HUDEP-2 (cell line): ENCODE measurements at regions not wholly inside any gene's neighbourhood (a gene's known extent, or its start where the extent isn't known, plus 50 kb on each side); places are given as distances from the start of the nearest gene placed in this dataset.
A peak's percentile ranks its signal among the peaks of the same experiment; 100 is the strongest.
"Not testable (repeated sequence)": the region's sequence is repeated elsewhere in the genome, so short reads cannot be mapped to it uniquely, and the experiment has no call there.

Source experiments
- DNase-seq, 76 experiments: peaks; one replicate each; lab custom pipeline; 2025; ENCODE audit not compliant: unreplicated experiment in 76 of 76; lab: John Stamatoyannopoulos, UW

- DNase-seq, result peak in 2 of 76 experiments; percentile 0 to 14
Observed at GRCh38 chr1:148318123-148318903, 164.8 kb downstream of the PPIAL4G start.

DNA sequence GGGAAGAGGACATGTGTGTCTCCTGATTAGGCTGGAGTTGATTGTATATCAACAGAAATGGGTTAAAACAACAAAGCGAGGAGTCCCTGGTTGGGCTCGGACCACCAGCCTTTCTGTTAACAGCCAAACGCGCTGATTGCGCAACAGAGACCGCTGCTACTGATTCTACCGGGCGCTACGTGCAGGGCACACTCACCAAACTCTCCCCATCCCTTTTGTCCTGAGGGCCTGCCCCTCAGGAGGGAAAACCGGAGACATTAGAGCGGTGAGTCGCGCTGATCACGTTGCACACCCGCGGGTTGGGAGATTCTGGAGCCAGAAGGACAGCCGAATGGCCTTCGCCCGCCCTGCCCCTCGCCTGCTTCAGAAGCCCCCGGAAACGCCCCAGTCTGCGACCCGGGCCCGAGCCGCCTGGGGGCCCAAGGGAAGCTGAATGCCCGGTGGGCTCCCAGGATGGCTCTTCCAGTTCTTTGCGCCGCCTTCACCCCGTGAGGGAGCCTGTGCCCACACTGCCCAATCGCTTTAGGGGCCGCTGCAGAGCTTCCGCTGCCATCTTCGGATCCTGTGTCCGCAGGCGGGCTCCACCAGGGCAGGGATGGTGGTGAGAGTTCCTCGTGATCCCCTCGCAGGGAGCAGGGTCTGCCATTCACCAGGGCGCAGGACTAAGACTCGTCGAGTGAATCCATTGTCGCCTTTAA lies 165.4 kb upstream of the NBPF11 start:
- no peak for DNase-seq

GRCh38 chr1:148315071-148315811 lies 163.2 kb upstream of the NBPF11 start:
- no peak for DNase-seq

- DNase-seq, result no peak
Observed at GRCh38 chr1:148310807-148311206, 158.7 kb upstream of the NBPF11 start.

- DNase-seq, result no peak
Observed at GRCh38 chr1:148309940-148310500, 157.9 kb upstream of the NBPF11 start.

DNA sequence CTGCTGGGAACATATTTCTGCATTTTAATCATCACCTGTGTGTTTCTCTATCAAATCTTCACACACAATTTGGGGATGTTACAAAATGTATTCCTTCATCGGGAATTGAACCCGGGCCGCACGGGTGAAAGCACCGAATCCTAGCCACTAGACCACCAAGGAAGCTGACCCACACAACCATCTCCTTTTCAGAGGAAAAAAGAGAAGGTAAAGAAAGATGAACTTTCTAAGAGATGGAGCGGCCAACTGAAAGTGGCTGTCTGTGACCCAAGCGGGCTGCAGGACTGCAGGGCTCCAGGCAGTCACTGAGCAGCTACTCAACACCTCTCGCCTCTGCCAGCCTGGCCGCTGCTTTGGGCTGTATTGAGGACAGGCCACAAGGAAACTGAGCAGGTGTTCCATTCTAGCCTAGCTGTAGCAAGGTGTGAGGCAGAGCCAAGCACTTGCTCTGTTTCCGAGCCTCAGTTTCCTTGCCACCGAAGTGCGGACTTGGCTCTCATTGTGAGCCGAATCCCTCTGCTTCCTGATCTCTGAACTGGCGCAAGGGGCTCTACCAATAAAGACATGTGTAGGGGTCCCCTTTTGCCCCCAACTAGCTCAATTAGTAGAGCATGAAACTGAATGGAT lies 156.9 kb upstream of the NBPF11 start:
- DNase-seq, result no peak

DNA sequence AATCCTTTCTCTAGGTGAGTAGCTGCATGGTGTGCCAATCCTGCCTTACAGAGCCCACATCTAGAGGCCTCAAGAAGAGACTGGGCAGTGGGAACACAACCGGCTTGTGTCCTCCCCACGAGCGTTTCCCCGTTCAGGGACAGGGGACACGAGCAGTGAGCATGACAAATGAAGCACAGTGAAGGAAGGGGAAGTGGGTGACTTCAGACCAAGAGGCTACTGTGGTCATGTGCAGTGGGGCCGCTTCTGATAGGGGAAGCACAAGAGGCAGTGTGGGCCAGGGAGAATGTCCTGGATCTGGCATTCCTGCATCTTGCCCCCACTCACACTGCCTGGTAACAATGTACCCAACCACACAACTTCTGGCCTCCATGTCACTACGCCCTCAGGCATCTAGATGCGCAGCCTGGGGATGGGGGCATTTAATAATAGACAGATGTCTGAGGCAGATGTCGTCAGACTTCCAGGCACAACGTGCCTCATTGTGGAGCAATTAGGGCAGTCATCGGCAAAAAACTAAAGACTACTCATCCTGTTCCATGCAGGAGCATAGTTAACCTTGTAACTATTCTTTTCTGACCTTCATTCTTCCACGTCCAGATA lies 155.6 kb upstream of the NBPF11 start:
- no peak for DNase-seq

GRCh38 chr1:148304935-148305334 lies 152.9 kb upstream of the NBPF11 start:
- not testable (repeated sequence) for DNase-seq

- DNase-seq, result not testable (repeated sequence)
Observed at GRCh38 chr1:148302586-148303364, 150.7 kb upstream of the NBPF11 start.

GRCh38 chr1:148297852-148298251 lies 145.8 kb upstream of the NBPF11 start:
- peak in 26 of 76 experiments; percentile 1 to 81 (median 26) for DNase-seq

- DNase-seq, result no peak
Observed at GRCh38 chr1:148296511-148296910, 144.4 kb upstream of the NBPF11 start.

DNA sequence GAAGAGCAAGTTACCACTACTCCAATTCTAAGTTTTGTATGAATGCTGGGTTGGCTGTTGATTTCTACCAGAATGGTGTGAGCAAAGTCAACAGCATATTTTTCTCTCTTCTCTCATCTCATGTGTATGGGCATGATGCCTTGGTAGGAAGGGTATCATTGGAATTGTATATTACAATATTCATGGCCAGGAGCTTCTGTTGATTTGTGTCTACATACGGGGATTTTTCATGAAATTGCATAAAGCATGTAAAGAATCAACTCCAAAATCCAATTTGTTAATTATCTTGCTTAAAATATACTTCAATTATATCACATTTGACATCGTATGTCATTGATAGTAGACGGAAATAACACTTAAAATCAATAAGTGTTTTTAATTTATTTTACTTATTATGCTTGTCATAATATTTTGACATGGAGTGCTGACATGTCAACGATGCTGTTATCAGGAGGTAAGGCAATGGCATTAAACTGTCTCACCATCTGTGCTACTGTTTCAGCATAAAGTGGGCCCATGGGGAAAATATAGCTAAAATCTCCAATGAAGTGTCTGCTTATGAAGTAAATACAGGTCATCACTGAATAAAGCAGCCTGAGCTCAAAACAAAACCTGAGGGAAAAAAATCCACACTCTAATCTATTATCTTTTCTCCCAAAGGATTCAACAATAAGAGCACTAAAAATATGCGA lies 142.2 kb upstream of the NBPF11 start:
- DNase-seq, result no peak

DNA sequence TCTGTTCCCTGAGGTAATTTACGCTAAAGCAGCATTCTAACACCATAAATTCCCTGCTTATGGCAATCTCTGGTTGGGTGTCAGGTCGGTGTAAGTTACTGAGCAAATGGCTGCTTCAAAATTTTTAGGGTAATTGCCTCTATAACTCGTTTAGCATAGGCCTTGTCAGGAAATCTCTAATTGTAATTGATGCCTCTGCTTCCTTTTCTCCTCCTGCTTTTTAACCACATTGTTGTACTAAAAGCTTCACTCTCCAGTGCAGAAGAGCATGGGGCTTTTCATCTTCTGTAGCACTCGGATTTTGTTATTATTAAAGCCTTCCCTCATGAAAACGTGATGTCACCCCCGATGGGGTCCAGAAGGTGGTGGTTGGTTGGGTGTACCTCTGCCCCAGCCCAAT lies 141.6 kb upstream of the NBPF11 start:
- DNase-seq, result no peak

DNA sequence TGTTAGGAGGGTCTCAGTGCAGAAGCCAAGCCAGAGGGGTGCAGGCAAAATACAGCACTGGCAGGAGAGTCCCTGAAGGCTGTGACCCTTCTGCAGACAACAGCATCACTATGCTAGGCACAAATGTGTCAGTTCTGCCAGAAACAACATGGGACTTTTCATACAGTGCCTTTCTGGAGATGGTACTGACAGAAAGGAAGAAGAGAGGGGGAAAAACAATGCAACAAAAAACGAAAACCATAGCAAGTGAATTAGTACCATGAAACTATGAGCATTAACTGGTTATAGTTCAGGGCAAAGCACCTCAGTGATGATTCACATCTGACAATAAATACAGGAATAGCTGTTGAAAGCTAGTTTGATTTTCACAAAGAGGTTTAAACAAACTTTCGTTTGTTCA lies 140.8 kb upstream of the NBPF11 start:
- no peak for DNase-seq

DNA sequence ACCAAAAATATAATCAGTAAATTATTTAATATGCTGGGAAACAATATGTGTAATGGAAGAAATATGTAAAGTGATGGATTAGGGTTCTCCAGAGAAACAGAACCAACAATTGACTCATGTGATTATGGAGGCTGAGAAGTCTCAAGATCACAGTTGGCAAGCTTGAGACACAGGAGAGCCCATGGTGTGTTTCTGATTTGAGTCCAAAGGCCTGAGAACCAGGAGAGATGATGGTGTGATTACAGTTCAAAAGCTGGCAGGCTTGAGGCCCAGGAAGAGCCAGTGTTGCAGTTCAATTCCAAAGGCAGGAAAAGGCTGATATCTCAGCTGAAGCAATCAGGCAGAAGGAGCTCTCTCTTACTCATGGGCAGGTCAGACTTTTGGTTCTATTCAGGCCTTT lies 138.8 kb upstream of the NBPF11 start:
- DNase-seq, result no peak

- DNase-seq, result no peak
Observed at GRCh38 chr1:148289647-148290046, 137.6 kb upstream of the NBPF11 start.

DNA sequence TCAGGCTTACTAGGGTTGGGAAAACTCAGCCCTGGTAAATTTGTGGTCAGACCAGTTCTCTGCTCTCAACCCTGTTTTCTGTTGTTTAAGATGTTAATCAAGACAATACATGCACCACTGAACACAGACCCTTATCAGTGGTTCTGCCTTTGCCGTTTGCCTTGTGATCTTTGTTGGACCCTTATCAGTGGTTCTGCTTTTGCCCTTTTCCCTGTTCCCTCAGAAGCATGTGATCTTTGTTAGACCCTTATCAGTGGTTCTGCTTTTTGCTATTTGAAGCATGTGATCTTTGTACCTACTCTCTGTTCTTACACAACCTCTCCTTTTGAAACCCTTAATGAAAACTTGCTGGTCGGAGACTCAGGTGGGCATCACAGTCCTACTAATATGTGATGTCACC lies 133.9 kb upstream of the NBPF11 start:
- peak in 29 of 76 experiments; percentile 2 to 80 (median 36) for DNase-seq

- DNase-seq, result not testable (repeated sequence)
Observed at GRCh38 chr1:148280831-148281572, 128.9 kb upstream of the NBPF11 start.
